ENCODE measurements at regions not wholly inside any gene's neighbourhood (a gene's known extent, or its start where the extent isn't known, plus 50 kb on each side); places are given as distances from the start of the nearest gene placed in this dataset.

DNA sequence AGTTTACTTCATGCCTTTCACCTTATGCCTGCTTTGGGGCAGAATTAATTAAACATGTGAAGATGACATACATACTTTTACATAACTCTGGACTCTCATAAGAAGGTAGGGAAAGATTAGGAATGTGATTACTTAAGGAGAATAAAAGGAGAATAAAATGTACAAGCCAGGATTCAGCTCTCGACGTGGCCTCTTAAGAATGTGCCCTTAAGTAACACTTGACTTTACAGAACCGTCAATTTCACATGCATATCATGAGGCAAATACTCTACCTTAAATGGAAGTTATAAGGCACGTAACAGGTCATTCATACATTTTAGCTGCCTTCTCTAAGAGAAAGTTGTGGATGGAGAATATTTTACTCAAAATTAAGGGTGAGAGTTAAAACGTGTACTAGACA, 263.7 kb upstream of the LMCD1 start:
- Histone ChIP-seq H3K4me3 (ENCODE audit: low read length in 2 of 2) (no peak overlapping the region), H3K36me3 (ENCODE audit: control insufficient read depth in 2 of 2, insufficient read depth in 2 of 2, low read length in 2 of 2) (no peaks in the 10 kb centered on the region), H3K27me3 (ENCODE audit: control insufficient read depth in 1 of 2, insufficient read depth in 2 of 2, low read length in 2 of 2) (no peaks in the 10 kb centered on the region), H3K9ac (ENCODE audit: low read length in 2 of 2) (no peak overlapping the region), H3K27ac (ENCODE audit: low read length) (no peak overlapping the region), H3K4me1 (ENCODE audit: control insufficient read depth, insufficient read depth, low read length) (no peaks in the 10 kb centered on the region), H3K9me3 (ENCODE audit: control insufficient read depth in 2 of 2, low read length in 2 of 2) (peaks cover 0 to 4% of the 10 kb centered on the region in 2 donors)

GRCh38 chr3:8238432-8238831, 263.2 kb upstream of the LMCD1 start:
- Histone ChIP-seq H3K4me3 (ENCODE audit: low read length in 2 of 2) (no peak overlapping the region), H3K27me3 (ENCODE audit: control insufficient read depth in 1 of 2, insufficient read depth in 2 of 2, low read length in 2 of 2) (no peaks in the 10 kb centered on the region), H3K9me3 (ENCODE audit: control insufficient read depth in 2 of 2, low read length in 2 of 2) (peaks cover 0 to 4% of the 10 kb centered on the region in 2 donors), H3K27ac (ENCODE audit: low read length) (no peak overlapping the region), H3K4me1 (ENCODE audit: control insufficient read depth, insufficient read depth, low read length) (no peaks in the 10 kb centered on the region), H3K9ac (ENCODE audit: low read length in 2 of 2) (no peak overlapping the region), H3K36me3 (ENCODE audit: control insufficient read depth in 2 of 2, insufficient read depth in 2 of 2, low read length in 2 of 2) (no peaks in the 10 kb centered on the region)

GRCh38 chr3:8239095-8239494, 262.5 kb upstream of the LMCD1 start:
- Histone ChIP-seq H3K4me1 (ENCODE audit: control insufficient read depth, insufficient read depth, low read length) (no peaks in the 10 kb centered on the region), H3K27ac (ENCODE audit: low read length) (no peak overlapping the region), H3K36me3 (ENCODE audit: control insufficient read depth in 2 of 2, insufficient read depth in 2 of 2, low read length in 2 of 2) (no peaks in the 10 kb centered on the region), H3K27me3 (ENCODE audit: control insufficient read depth in 1 of 2, insufficient read depth in 2 of 2, low read length in 2 of 2) (no peaks in the 10 kb centered on the region), H3K9ac (ENCODE audit: low read length in 2 of 2) (no peak overlapping the region), H3K4me3 (ENCODE audit: low read length in 2 of 2) (no peak overlapping the region), H3K9me3 (ENCODE audit: control insufficient read depth in 2 of 2, low read length in 2 of 2) (peaks cover 0 to 4% of the 10 kb centered on the region in 2 donors)

GRCh38 chr3:8239718-8240695, 261.6 kb upstream of the LMCD1 start:
- Histone ChIP-seq H3K9ac (ENCODE audit: low read length in 2 of 2) (no peak overlapping the region), H3K27me3 (ENCODE audit: control insufficient read depth in 1 of 2, insufficient read depth in 2 of 2, low read length in 2 of 2) (no peaks in the 10 kb centered on the region), H3K9me3 (ENCODE audit: control insufficient read depth in 2 of 2, low read length in 2 of 2) (peaks cover 0 to 4% of the 10 kb centered on the region in 2 donors), H3K27ac (ENCODE audit: low read length) (no peak overlapping the region), H3K4me3 (ENCODE audit: low read length in 2 of 2) (no peak overlapping the region), H3K36me3 (ENCODE audit: control insufficient read depth in 2 of 2, insufficient read depth in 2 of 2, low read length in 2 of 2) (no peaks in the 10 kb centered on the region), H3K4me1 (ENCODE audit: control insufficient read depth, insufficient read depth, low read length) (no peaks in the 10 kb centered on the region)

GRCh38 chr3:8246070-8246469, 255.6 kb upstream of the LMCD1 start:
- H3K9ac ChIP-seq (ENCODE audit: low read length in 2 of 2) = no peak overlapping the region
- H3K36me3 ChIP-seq (ENCODE audit: control insufficient read depth in 2 of 2, insufficient read depth in 2 of 2, low read length in 2 of 2) = no peaks in the 10 kb centered on the region
- H3K4me3 ChIP-seq (ENCODE audit: low read length in 2 of 2) = no peak overlapping the region
- no peaks in the 10 kb centered on the region for H3K27me3 ChIP-seq (ENCODE audit: control insufficient read depth in 1 of 2, insufficient read depth in 2 of 2, low read length in 2 of 2)
- H3K4me1 ChIP-seq (ENCODE audit: control insufficient read depth, insufficient read depth, low read length) = no peaks in the 10 kb centered on the region
- no peak overlapping the region for H3K27ac ChIP-seq (ENCODE audit: low read length)
- peaks cover 0 to 4% of the 10 kb centered on the region in 2 donors for H3K9me3 ChIP-seq (ENCODE audit: control insufficient read depth in 2 of 2, low read length in 2 of 2)

DNA sequence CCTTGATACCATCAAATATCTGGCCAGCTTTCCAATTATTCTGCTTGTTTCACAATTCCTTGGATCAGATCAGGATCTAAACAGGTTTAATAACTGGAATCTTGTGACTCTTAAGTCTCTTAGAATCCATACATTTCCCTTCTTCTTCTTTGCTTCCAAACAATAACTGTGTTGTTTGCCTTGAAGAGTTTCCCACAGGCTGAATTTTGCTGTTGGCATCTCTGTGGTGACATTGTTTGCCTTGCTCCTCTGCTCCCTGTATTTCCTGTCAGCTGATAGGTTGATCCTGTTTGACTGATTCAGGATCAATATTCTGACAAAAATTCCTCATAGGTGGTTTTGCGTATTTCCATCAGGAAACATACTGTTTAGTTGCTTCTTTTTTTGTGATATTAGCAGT, 248.4 kb upstream of the LMCD1 start:
- H3K36me3 ChIP-seq (ENCODE audit: control insufficient read depth in 2 of 2, insufficient read depth in 2 of 2, low read length in 2 of 2) = no peaks in the 10 kb centered on the region
- H3K9me3 ChIP-seq (ENCODE audit: control insufficient read depth in 2 of 2, low read length in 2 of 2) = no peaks in the 10 kb centered on the region
- no peak overlapping the region for H3K4me3 ChIP-seq (ENCODE audit: low read length in 2 of 2)
- H3K9ac ChIP-seq (ENCODE audit: low read length in 2 of 2) = no peak overlapping the region
- H3K4me1 ChIP-seq (ENCODE audit: control insufficient read depth, insufficient read depth, low read length) = no peaks in the 10 kb centered on the region
- no peaks in the 10 kb centered on the region for H3K27me3 ChIP-seq (ENCODE audit: control insufficient read depth in 1 of 2, insufficient read depth in 2 of 2, low read length in 2 of 2)
- no peak overlapping the region for H3K27ac ChIP-seq (ENCODE audit: low read length)

DNA sequence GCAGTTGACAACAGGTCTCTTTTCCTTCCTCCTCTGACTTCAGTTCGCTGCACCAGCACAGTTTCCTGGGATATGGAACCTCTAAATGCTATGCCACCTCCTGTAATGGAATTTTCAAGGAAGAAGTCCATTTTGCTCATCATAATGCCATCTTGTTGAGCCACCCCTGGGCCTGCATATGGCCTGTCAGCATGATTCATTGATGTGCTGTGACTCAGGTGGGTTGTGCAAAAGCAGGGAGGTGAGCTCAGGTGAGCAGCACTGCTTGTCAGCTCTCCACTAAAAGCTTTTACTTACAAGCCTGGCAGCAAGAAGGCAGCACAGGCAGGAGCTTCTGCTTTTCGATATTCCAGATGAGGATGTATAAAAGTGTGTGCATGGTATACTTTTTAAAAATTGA, 247.1 kb upstream of the LMCD1 start:
- H3K4me1 ChIP-seq (ENCODE audit: control insufficient read depth, insufficient read depth, low read length) = no peaks in the 10 kb centered on the region
- no peak overlapping the region for H3K27ac ChIP-seq (ENCODE audit: low read length)
- H3K9ac ChIP-seq (ENCODE audit: low read length in 2 of 2) = no peak overlapping the region
- no peaks in the 10 kb centered on the region for H3K9me3 ChIP-seq (ENCODE audit: control insufficient read depth in 2 of 2, low read length in 2 of 2)
- no peaks in the 10 kb centered on the region for H3K27me3 ChIP-seq (ENCODE audit: control insufficient read depth in 1 of 2, insufficient read depth in 2 of 2, low read length in 2 of 2)
- H3K4me3 ChIP-seq (ENCODE audit: low read length in 2 of 2) = no peak overlapping the region
- no peaks in the 10 kb centered on the region for H3K36me3 ChIP-seq (ENCODE audit: control insufficient read depth in 2 of 2, insufficient read depth in 2 of 2, low read length in 2 of 2)

DNA sequence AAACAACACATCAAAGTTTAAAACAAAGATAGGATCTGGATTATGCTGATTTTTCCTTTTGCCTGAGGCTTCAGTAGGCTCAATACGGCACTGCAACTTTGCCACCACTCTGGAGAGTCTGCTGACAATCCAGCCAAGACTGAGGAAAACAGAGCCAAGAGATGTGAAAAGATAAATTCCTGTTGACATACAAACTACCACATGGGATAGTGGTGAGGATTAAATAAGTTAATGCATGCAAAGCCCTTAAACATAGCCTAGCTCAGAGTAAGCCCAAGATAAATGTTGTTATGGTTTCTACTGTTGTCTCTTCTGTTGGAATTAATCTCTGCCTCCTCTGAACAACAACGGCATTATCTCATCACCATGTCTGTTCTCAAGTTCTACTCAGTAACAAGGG, 245.9 kb upstream of the LMCD1 start:
- Histone ChIP-seq H3K27ac (ENCODE audit: low read length) (no peak overlapping the region), H3K27me3 (ENCODE audit: control insufficient read depth in 1 of 2, insufficient read depth in 2 of 2, low read length in 2 of 2) (no peaks in the 10 kb centered on the region), H3K9ac (ENCODE audit: low read length in 2 of 2) (no peak overlapping the region), H3K4me3 (ENCODE audit: low read length in 2 of 2) (no peak overlapping the region), H3K9me3 (ENCODE audit: control insufficient read depth in 2 of 2, low read length in 2 of 2) (no peaks in the 10 kb centered on the region), H3K4me1 (ENCODE audit: control insufficient read depth, insufficient read depth, low read length) (no peaks in the 10 kb centered on the region), H3K36me3 (ENCODE audit: control insufficient read depth in 2 of 2, insufficient read depth in 2 of 2, low read length in 2 of 2) (no peaks in the 10 kb centered on the region)

- H3K4me3 ChIP-seq (ENCODE audit: low read length in 2 of 2) = no peak overlapping the region
Measured at GRCh38 chr3:8256441-8257071, 245.1 kb upstream of the LMCD1 start.

GRCh38 chr3:8261018-8261417, 240.6 kb upstream of the LMCD1 start:
- Histone ChIP-seq H3K27ac (ENCODE audit: low read length) (no peak overlapping the region), H3K36me3 (ENCODE audit: control insufficient read depth in 2 of 2, insufficient read depth in 2 of 2, low read length in 2 of 2) (no peaks in the 10 kb centered on the region), H3K4me1 (ENCODE audit: control insufficient read depth, insufficient read depth, low read length) (no peaks in the 10 kb centered on the region), H3K9ac (ENCODE audit: low read length in 2 of 2) (no peak overlapping the region), H3K27me3 (ENCODE audit: control insufficient read depth in 1 of 2, insufficient read depth in 2 of 2, low read length in 2 of 2) (no peaks in the 10 kb centered on the region), H3K4me3 (ENCODE audit: low read length in 2 of 2) (no peak overlapping the region), H3K9me3 (ENCODE audit: control insufficient read depth in 2 of 2, low read length in 2 of 2) (no peaks in the 10 kb centered on the region)

More at GRCh38 chr3:8256441-8257071, 245.1 kb upstream of the LMCD1 start:
- Histone ChIP-seq H3K4me1 (ENCODE audit: control insufficient read depth, insufficient read depth, low read length) (no peaks in the 10 kb centered on the region), H3K9me3 (ENCODE audit: control insufficient read depth in 2 of 2, low read length in 2 of 2) (no peaks in the 10 kb centered on the region), H3K36me3 (ENCODE audit: control insufficient read depth in 2 of 2, insufficient read depth in 2 of 2, low read length in 2 of 2) (no peaks in the 10 kb centered on the region), H3K9ac (ENCODE audit: low read length in 2 of 2) (no peak overlapping the region), H3K27me3 (ENCODE audit: control insufficient read depth in 1 of 2, insufficient read depth in 2 of 2, low read length in 2 of 2) (no peaks in the 10 kb centered on the region), H3K27ac (ENCODE audit: low read length) (no peak overlapping the region)

DNA sequence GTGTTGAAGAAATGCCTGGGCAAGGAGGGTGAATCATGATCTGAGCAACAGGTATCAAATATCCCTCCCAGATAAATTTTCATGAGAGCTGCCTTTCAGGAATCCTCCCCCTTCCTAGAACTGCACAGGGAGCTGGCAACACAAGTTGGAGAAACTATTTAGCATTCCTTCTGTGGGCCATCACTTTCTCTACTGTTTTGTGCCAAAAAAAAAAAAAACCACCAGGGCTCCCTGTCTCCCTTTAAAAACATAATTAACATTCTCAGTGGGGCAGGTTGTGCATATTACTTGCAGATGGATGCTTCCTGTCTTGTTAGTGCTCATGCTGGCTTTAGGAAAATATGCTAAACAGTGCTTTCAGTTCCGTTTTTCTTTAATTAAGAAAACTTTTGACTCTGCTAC, 234.9 kb upstream of the LMCD1 start:
- Histone ChIP-seq H3K9me3 (ENCODE audit: control insufficient read depth in 2 of 2, low read length in 2 of 2) (no peaks in the 10 kb centered on the region), H3K36me3 (ENCODE audit: control insufficient read depth in 2 of 2, insufficient read depth in 2 of 2, low read length in 2 of 2) (no peaks in the 10 kb centered on the region), H3K9ac (ENCODE audit: low read length in 2 of 2) (no peak overlapping the region), H3K4me3 (ENCODE audit: low read length in 2 of 2) (no peak overlapping the region), H3K4me1 (ENCODE audit: control insufficient read depth, insufficient read depth, low read length) (no peaks in the 10 kb centered on the region), H3K27me3 (ENCODE audit: control insufficient read depth in 1 of 2, insufficient read depth in 2 of 2, low read length in 2 of 2) (no peaks in the 10 kb centered on the region), H3K27ac (ENCODE audit: low read length) (no peak overlapping the region)

Data from stomach smooth muscle (tissue), 2 donors.